ENCODE measurements at regions not wholly inside any gene's neighbourhood (a gene's known extent, or its start where the extent isn't known, plus 50 kb on each side); places are given as distances from the start of the nearest gene placed in this dataset.

DNA sequence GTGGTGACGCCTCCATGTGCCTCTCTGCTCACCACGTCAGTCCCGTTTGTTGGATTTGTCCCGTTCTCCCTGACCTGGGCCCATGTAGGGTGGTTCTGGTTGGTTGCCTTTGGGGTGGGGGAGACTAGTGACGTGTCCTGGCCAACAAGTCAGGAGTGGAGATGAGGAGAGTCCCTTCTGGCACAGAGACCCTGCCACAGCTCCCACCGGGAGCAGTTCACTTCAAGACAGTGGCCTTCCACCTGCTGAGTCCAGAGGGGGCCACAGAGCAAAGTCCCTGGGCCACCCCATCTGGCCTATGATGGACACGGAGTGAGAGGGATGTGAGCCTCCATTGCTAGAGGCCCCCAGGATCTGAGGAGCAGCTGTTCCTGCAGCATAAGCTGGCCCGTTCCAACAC, 405.6 kb downstream of the TCERG1L start:
- H3K27ac Mint-ChIP-seq: no peak overlapping the region
- H3F3A ChIP-seq (replicated peaks; ENCODE audit: low read depth): no peaks in the 10 kb centered on the region
- no peaks in the 10 kb centered on the region for H3K79me2 ChIP-seq (replicated peaks; ENCODE audit: insufficient read depth)
- peaks cover 78% of the 10 kb centered on the region for H3K9me3 Mint-ChIP-seq
- H3K9me2 ChIP-seq (ENCODE audit: insufficient read depth): no peaks in the 10 kb centered on the region
- no peak overlapping the region for H3K4me3 Mint-ChIP-seq
- no peaks in the 10 kb centered on the region for H4K20me1 ChIP-seq (replicated peaks; ENCODE audit: insufficient read depth)
- no peak overlapping the region for H2AFZ ChIP-seq
- H3K4me1 Mint-ChIP-seq: peaks cover 2% of the 10 kb centered on the region; the same call in 1 of the 3 replicates
- no peak overlapping the region for H3K4me2 ChIP-seq
- TF ChIP-seq, protein P1, sequence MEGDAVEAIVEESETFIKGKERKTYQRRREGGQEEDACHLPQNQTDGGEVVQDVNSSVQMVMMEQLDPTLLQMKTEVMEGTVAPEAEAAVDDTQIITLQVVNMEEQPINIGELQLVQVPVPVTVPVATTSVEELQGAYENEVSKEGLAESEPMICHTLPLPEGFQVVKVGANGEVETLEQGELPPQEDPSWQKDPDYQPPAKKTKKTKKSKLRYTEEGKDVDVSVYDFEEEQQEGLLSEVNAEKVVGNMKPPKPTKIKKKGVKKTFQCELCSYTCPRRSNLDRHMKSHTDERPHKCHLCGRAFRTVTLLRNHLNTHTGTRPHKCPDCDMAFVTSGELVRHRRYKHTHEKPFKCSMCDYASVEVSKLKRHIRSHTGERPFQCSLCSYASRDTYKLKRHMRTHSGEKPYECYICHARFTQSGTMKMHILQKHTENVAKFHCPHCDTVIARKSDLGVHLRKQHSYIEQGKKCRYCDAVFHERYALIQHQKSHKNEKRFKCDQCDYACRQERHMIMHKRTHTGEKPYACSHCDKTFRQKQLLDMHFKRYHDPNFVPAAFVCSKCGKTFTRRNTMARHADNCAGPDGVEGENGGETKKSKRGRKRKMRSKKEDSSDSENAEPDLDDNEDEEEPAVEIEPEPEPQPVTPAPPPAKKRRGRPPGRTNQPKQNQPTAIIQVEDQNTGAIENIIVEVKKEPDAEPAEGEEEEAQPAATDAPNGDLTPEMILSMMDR (conservative IDR thresholded peaks at IDR 0.05; ENCODE audit: low read depth in 2 of 2): no peak
- TF ChIP-seq JUNB (IDR thresholded peaks at IDR 0.05; ENCODE audit: unreplicated experiment): no peak
- no peak for TF ChIP-seq POLR2AphosphoS5 (IDR thresholded peaks at IDR 0.05; ENCODE audit: low read depth)
- TF ChIP-seq, protein P2, sequence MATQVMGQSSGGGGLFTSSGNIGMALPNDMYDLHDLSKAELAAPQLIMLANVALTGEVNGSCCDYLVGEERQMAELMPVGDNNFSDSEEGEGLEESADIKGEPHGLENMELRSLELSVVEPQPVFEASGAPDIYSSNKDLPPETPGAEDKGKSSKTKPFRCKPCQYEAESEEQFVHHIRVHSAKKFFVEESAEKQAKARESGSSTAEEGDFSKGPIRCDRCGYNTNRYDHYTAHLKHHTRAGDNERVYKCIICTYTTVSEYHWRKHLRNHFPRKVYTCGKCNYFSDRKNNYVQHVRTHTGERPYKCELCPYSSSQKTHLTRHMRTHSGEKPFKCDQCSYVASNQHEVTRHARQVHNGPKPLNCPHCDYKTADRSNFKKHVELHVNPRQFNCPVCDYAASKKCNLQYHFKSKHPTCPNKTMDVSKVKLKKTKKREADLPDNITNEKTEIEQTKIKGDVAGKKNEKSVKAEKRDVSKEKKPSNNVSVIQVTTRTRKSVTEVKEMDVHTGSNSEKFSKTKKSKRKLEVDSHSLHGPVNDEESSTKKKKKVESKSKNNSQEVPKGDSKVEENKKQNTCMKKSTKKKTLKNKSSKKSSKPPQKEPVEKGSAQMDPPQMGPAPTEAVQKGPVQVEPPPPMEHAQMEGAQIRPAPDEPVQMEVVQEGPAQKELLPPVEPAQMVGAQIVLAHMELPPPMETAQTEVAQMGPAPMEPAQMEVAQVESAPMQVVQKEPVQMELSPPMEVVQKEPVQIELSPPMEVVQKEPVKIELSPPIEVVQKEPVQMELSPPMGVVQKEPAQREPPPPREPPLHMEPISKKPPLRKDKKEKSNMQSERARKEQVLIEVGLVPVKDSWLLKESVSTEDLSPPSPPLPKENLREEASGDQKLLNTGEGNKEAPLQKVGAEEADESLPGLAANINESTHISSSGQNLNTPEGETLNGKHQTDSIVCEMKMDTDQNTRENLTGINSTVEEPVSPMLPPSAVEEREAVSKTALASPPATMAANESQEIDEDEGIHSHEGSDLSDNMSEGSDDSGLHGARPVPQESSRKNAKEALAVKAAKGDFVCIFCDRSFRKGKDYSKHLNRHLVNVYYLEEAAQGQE (IDR thresholded peaks at IDR 0.05; ENCODE audit: unreplicated experiment): no peak
- TF ChIP-seq CREB1 (CRISPR knock-in tag; IDR thresholded peaks at IDR 0.05; ENCODE audit: low read depth): no peak
- no peak for TF ChIP-seq ZNF114 (CRISPR knock-in tag; IDR thresholded peaks at IDR 0.05)
- TF ChIP-seq, protein P3, sequence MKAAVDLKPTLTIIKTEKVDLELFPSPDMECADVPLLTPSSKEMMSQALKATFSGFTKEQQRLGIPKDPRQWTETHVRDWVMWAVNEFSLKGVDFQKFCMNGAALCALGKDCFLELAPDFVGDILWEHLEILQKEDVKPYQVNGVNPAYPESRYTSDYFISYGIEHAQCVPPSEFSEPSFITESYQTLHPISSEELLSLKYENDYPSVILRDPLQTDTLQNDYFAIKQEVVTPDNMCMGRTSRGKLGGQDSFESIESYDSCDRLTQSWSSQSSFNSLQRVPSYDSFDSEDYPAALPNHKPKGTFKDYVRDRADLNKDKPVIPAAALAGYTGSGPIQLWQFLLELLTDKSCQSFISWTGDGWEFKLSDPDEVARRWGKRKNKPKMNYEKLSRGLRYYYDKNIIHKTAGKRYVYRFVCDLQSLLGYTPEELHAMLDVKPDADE (IDR thresholded peaks at IDR 0.05): no peak
- TF ChIP-seq STAT1 (IDR thresholded peaks at IDR 0.05; ENCODE audit: unreplicated experiment): no peak
- no peak for TF ChIP-seq EZH2phosphoT487 (IDR thresholded peaks at IDR 0.05; ENCODE audit: unreplicated experiment)
- TF ChIP-seq, protein P4, sequence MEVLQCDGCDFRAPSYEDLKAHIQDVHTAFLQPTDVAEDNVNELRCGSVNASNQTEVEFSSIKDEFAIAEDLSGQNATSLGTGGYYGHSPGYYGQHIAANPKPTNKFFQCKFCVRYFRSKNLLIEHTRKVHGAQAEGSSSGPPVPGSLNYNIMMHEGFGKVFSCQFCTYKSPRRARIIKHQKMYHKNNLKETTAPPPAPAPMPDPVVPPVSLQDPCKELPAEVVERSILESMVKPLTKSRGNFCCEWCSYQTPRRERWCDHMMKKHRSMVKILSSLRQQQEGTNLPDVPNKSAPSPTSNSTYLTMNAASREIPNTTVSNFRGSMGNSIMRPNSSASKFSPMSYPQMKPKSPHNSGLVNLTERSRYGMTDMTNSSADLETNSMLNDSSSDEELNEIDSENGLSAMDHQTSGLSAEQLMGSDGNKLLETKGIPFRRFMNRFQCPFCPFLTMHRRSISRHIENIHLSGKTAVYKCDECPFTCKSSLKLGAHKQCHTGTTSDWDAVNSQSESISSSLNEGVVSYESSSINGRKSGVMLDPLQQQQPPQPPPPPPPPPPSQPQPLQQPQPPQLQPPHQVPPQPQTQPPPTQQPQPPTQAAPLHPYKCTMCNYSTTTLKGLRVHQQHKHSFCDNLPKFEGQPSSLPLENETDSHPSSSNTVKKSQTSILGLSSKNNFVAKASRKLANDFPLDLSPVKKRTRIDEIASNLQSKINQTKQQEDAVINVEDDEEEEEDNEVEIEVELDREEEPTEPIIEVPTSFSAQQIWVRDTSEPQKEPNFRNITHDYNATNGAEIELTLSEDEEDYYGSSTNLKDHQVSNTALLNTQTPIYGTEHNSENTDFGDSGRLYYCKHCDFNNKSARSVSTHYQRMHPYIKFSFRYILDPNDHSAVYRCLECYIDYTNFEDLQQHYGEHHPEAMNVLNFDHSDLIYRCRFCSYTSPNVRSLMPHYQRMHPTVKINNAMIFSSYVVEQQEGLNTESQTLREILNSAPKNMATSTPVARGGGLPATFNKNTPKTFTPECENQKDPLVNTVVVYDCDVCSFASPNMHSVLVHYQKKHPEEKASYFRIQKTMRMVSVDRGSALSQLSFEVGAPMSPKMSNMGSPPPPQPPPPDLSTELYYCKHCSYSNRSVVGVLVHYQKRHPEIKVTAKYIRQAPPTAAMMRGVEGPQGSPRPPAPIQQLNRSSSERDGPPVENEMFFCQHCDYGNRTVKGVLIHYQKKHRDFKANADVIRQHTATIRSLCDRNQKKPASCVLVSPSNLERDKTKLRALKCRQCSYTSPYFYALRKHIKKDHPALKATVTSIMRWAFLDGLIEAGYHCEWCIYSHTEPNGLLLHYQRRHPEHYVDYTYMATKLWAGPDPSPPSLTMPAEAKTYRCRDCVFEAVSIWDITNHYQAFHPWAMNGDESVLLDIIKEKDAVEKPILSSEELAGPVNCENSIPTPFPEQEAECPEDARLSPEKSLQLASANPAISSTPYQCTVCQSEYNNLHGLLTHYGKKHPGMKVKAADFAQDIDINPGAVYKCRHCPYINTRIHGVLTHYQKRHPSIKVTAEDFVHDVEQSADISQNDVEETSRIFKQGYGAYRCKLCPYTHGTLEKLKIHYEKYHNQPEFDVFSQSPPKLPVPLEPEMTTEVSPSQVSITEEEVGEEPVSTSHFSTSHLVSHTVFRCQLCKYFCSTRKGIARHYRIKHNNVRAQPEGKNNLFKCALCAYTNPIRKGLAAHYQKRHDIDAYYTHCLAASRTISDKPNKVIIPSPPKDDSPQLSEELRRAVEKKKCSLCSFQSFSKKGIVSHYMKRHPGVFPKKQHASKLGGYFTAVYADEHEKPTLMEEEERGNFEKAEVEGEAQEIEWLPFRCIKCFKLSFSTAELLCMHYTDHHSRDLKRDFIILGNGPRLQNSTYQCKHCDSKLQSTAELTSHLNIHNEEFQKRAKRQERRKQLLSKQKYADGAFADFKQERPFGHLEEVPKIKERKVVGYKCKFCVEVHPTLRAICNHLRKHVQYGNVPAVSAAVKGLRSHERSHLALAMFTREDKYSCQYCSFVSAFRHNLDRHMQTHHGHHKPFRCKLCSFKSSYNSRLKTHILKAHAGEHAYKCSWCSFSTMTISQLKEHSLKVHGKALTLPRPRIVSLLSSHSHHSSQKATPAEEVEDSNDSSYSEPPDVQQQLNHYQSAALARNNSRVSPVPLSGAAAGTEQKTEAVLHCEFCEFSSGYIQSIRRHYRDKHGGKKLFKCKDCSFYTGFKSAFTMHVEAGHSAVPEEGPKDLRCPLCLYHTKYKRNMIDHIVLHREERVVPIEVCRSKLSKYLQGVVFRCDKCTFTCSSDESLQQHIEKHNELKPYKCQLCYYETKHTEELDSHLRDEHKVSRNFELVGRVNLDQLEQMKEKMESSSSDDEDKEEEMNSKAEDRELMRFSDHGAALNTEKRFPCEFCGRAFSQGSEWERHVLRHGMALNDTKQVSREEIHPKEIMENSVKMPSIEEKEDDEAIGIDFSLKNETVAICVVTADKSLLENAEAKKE (CRISPR knock-in tag; IDR thresholded peaks at IDR 0.05): no peak
- no peak for TF ChIP-seq EZH2 (IDR thresholded peaks at IDR 0.05; ENCODE audit: low read depth, unreplicated experiment)
- DNase-seq (ENCODE audit: low spot score): no peak
- H3K27me3 Mint-ChIP-seq (ENCODE audit: insufficient read depth, low read depth, poor library complexity): peaks cover 2% of the 10 kb centered on the region
- H3K4me3 ChIP-seq: no peak overlapping the region
- H3K4me1 ChIP-seq (ENCODE audit: insufficient read depth): no peaks in the 10 kb centered on the region
- H3K27me3 ChIP-seq (ENCODE audit: insufficient read depth): no peaks in the 10 kb centered on the region
- no peak overlapping the region for H3K27ac ChIP-seq (ENCODE audit: low read depth)
- peaks cover 6% of the 10 kb centered on the region for H3K36me3 Mint-ChIP-seq (ENCODE audit: low read depth)
- ATAC-seq: no peak
- no peaks in the 10 kb centered on the region for H3K36me3 ChIP-seq (ENCODE audit: insufficient read depth)

Measured in GM23338 (cell line).